ENCODE measurements at regions not wholly inside any gene's neighbourhood (a gene's known extent, or its start where the extent isn't known, plus 50 kb on each side); places are given as distances from the start of the nearest gene placed in this dataset.

GRCh38 chr1:17880449-17880848, 125.3 kb downstream of the ACTL8 start:
- DNase-seq (ENCODE audit: low read depth, low spot score) (no peak), ATAC-seq (peak; percentile 51; the same call in 1 of the 2 replicates)
- Histone ChIP-seq H3K79me2 (ENCODE audit: insufficient read depth, low read length) (no peaks in the 10 kb centered on the region), H2AFZ (ENCODE audit: low read depth, low read length, poor library complexity, severe bottlenecking) (no peak overlapping the region), H3K9ac (ENCODE audit: low read length) (no peak overlapping the region), H3K4me1 (ENCODE audit: control insufficient read depth in 1 of 2, insufficient read depth in 2 of 2, low read length in 2 of 2) (peaks cover 0 to 12% of the 10 kb centered on the region in 2 experiments; a peak in 2 of 4 replicates), H4K20me1 (ENCODE audit: insufficient read depth) (no peaks in the 10 kb centered on the region), H3K4me3 (replicated peaks in 1 of 2; ENCODE audit: low read depth in 1 of 2, low read length in 2 of 2) (no peak overlapping the region), H3K9me2 (ENCODE audit: insufficient read depth) (no peaks in the 10 kb centered on the region), H3K4me2 (ENCODE audit: low read length) (no peak overlapping the region), H3K27ac (ENCODE audit: low read depth, low read length) (no peak overlapping the region), H3K36me3 (ENCODE audit: control insufficient read depth in 1 of 2, insufficient read depth in 2 of 2, low read length in 2 of 2) (no peaks in the 10 kb centered on the region), H3K27me3 (ENCODE audit: insufficient read depth, low read length) (no peaks in the 10 kb centered on the region), H3K9me3 (ENCODE audit: control insufficient read depth in 1 of 2, insufficient read depth in 1 of 2, low read depth in 1 of 2, low read length in 2 of 2) (no peaks in the 10 kb centered on the region)
- RAD21 ChIA-PET (ENCODE audit: low non-redundant PET in 1 of 2, low total read pairs in 2 of 2, uncharacterized antibody in 2 of 2, unreplicated experiment in 2 of 2) = no interaction called here
- intact Hi-C loops (cut with micrococcal nuclease) = no loop called here
- POLR2A ChIA-PET = no interaction called here
- CTCF ChIA-PET = no interaction called here
- BruUV-seq (replicated peaks) = no TSS peak
- TF ChIP-seq RAD21 (IDR thresholded peaks at IDR 0.05; ENCODE audit: low read depth) (no peak), EZH2 (IDR thresholded peaks at IDR 0.05) (no peak), MAX (IDR thresholded peaks at IDR 0.05) (no peak), CEBPB (IDR thresholded peaks at IDR 0.05; ENCODE audit: low read depth) (no peak)
- TF ChIP-seq, protein P1, sequence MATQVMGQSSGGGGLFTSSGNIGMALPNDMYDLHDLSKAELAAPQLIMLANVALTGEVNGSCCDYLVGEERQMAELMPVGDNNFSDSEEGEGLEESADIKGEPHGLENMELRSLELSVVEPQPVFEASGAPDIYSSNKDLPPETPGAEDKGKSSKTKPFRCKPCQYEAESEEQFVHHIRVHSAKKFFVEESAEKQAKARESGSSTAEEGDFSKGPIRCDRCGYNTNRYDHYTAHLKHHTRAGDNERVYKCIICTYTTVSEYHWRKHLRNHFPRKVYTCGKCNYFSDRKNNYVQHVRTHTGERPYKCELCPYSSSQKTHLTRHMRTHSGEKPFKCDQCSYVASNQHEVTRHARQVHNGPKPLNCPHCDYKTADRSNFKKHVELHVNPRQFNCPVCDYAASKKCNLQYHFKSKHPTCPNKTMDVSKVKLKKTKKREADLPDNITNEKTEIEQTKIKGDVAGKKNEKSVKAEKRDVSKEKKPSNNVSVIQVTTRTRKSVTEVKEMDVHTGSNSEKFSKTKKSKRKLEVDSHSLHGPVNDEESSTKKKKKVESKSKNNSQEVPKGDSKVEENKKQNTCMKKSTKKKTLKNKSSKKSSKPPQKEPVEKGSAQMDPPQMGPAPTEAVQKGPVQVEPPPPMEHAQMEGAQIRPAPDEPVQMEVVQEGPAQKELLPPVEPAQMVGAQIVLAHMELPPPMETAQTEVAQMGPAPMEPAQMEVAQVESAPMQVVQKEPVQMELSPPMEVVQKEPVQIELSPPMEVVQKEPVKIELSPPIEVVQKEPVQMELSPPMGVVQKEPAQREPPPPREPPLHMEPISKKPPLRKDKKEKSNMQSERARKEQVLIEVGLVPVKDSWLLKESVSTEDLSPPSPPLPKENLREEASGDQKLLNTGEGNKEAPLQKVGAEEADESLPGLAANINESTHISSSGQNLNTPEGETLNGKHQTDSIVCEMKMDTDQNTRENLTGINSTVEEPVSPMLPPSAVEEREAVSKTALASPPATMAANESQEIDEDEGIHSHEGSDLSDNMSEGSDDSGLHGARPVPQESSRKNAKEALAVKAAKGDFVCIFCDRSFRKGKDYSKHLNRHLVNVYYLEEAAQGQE (IDR thresholded peaks at IDR 0.05; ENCODE audit: low read depth) = no peak

DNA sequence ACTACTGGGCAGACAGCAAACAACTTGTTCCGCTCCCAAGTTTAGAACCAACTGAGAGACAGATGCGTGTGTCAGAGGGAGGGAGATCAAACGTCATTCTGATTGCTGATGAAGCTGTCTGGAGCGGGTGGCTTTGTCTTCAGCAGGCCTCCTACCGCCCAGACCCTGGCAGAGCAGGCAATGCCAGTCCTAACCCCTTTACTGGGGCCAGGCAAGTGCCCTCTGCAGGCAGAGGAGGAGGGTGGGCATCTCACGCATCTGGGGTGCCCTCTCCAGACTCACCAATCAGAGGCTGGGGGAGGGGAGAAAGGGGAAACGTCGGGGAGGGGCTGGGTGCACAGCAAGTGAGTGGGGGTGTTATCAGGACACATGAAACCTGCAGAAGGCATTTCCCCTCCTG, 126.6 kb downstream of the ACTL8 start:
- no peak overlapping the region for H3K4me2 ChIP-seq (ENCODE audit: low read length)
- DNase-seq (ENCODE audit: low read depth, low spot score) (no peak), ATAC-seq (peak; percentile 58)
- 0 out of 2 replicates have a peak, but pooled peaks cover 3% of the 10 kb centered on the region for H3K27me3 ChIP-seq (ENCODE audit: insufficient read depth, low read length)
- no peaks in the 10 kb centered on the region for H3K79me2 ChIP-seq (ENCODE audit: insufficient read depth, low read length)
- H3K4me3 ChIP-seq (replicated peaks in 1 of 2; ENCODE audit: low read depth in 1 of 2, low read length in 2 of 2) = no peak overlapping the region
- H3K9me2 ChIP-seq (ENCODE audit: insufficient read depth) = no peaks in the 10 kb centered on the region
- no peak overlapping the region for H2AFZ ChIP-seq (ENCODE audit: low read depth, low read length, poor library complexity, severe bottlenecking)
- intact Hi-C loops (cut with micrococcal nuclease) = no loop called here
- TF ChIP-seq SRF (IDR thresholded peaks at IDR 0.05; ENCODE audit: low read depth) (no peak), ZNF274 (IDR thresholded peaks at IDR 0.05; ENCODE audit: low read depth, low read length) (no peak)
- BruUV-seq (replicated peaks) = no TSS peak
- ChIA-PET POLR2A (no interaction called here), RAD21 (ENCODE audit: low non-redundant PET in 1 of 2, low total read pairs in 2 of 2, uncharacterized antibody in 2 of 2, unreplicated experiment in 2 of 2) (no interaction called here), CTCF (no interaction called here)
- H3K36me3 ChIP-seq (ENCODE audit: control insufficient read depth in 1 of 2, insufficient read depth in 2 of 2, low read length in 2 of 2) = no peaks in the 10 kb centered on the region
- H3K9me3 ChIP-seq (ENCODE audit: control insufficient read depth in 1 of 2, insufficient read depth in 1 of 2, low read depth in 1 of 2, low read length in 2 of 2) = no peaks in the 10 kb centered on the region
- no peak overlapping the region for H3K27ac ChIP-seq (ENCODE audit: low read depth, low read length)
- no peaks in the 10 kb centered on the region for H4K20me1 ChIP-seq (ENCODE audit: insufficient read depth)
- H3K9ac ChIP-seq (ENCODE audit: low read length) = no peak overlapping the region
- peaks cover 0 to 5% of the 10 kb centered on the region in 2 experiments; a peak in 2 of 4 replicates for H3K4me1 ChIP-seq (ENCODE audit: control insufficient read depth in 1 of 2, insufficient read depth in 2 of 2, low read length in 2 of 2)

Data from HCT116 (cell line).